ENCODE measurements at regions not wholly inside any gene's neighbourhood (a gene's known extent, or its start where the extent isn't known, plus 50 kb on each side); places are given as distances from the start of the nearest gene placed in this dataset.
"Not testable (repeated sequence)": the region's sequence is repeated elsewhere in the genome, so short reads cannot be mapped to it uniquely, and the experiment has no call there.

GRCh38 chr7:7005303-7005702 is 177.0 kb upstream of the C1GALT1 start:
- H3K9me3 ChIP-seq (ENCODE audit: control insufficient read depth in 2 of 2, low read length in 2 of 2): no peaks in the 10 kb centered on the region
- H3K4me3 ChIP-seq (ENCODE audit: low read length in 2 of 2): no peak overlapping the region
- no peak overlapping the region for H3K9ac ChIP-seq (ENCODE audit: low read depth in 1 of 2, low read length in 2 of 2)
- H3K27ac ChIP-seq (ENCODE audit: low read depth in 2 of 2, low read length in 2 of 2): no peak overlapping the region
- H3K27me3 ChIP-seq (ENCODE audit: control insufficient read depth in 2 of 2, insufficient read depth in 2 of 2, low read length in 2 of 2): no peaks in the 10 kb centered on the region
- H3K36me3 ChIP-seq (ENCODE audit: control insufficient read depth in 2 of 2, insufficient read depth in 2 of 2, low read length in 2 of 2): no peaks in the 10 kb centered on the region
- H3K4me1 ChIP-seq (ENCODE audit: control insufficient read depth in 2 of 2, insufficient read depth in 2 of 2, low read length in 2 of 2): no peaks in the 10 kb centered on the region

GRCh38 chr7:7005949-7006348 is 176.4 kb upstream of the C1GALT1 start:
- H3K4me1 ChIP-seq (ENCODE audit: control insufficient read depth in 2 of 2, insufficient read depth in 2 of 2, low read length in 2 of 2); H3K36me3 ChIP-seq (ENCODE audit: control insufficient read depth in 2 of 2, insufficient read depth in 2 of 2, low read length in 2 of 2); H3K4me3 ChIP-seq (ENCODE audit: low read length in 2 of 2); H3K9ac ChIP-seq (ENCODE audit: low read depth in 1 of 2, low read length in 2 of 2); H3K27ac ChIP-seq (ENCODE audit: low read depth in 2 of 2, low read length in 2 of 2); H3K9me3 ChIP-seq (ENCODE audit: control insufficient read depth in 2 of 2, low read length in 2 of 2); H3K27me3 ChIP-seq (ENCODE audit: control insufficient read depth in 2 of 2, insufficient read depth in 2 of 2, low read length in 2 of 2): not testable (repeated sequence)

- not testable (repeated sequence) for H3K27ac ChIP-seq (ENCODE audit: low read depth in 2 of 2, low read length in 2 of 2); H3K36me3 ChIP-seq (ENCODE audit: control insufficient read depth in 2 of 2, insufficient read depth in 2 of 2, low read length in 2 of 2); H3K27me3 ChIP-seq (ENCODE audit: control insufficient read depth in 2 of 2, insufficient read depth in 2 of 2, low read length in 2 of 2); H3K4me3 ChIP-seq (ENCODE audit: low read length in 2 of 2); H3K9ac ChIP-seq (ENCODE audit: low read depth in 1 of 2, low read length in 2 of 2); H3K9me3 ChIP-seq (ENCODE audit: control insufficient read depth in 2 of 2, low read length in 2 of 2); H3K4me1 ChIP-seq (ENCODE audit: control insufficient read depth in 2 of 2, insufficient read depth in 2 of 2, low read length in 2 of 2)
These were observed 171.1 kb upstream of the C1GALT1 start for GRCh38 chr7:7011241-7011640.

DNA sequence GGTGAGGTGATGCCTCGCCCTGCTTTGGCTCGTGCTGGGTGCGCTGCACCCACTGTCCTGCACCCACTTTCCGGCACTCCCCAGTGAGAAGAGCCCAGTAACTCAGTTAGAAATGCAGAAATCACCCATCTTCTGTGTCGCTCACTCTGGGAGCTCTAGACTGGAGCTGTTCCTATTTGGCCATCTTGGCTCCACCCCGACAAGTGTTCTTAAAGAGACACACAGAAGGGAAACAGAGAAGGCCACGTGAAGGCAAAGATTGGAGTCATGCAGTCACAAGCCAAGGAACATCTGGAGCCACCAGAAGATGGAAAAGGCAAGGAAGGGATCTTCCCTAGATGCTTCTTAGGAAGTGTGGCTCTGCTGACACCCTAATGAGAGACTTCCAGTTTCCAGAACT is 170.6 kb upstream of the C1GALT1 start:
- H3K36me3 ChIP-seq (ENCODE audit: control insufficient read depth in 2 of 2, insufficient read depth in 2 of 2, low read length in 2 of 2); H3K27me3 ChIP-seq (ENCODE audit: control insufficient read depth in 2 of 2, insufficient read depth in 2 of 2, low read length in 2 of 2): not testable (repeated sequence)

GRCh38 chr7:7014827-7015595 is 167.3 kb upstream of the C1GALT1 start:
- H3K36me3 ChIP-seq (ENCODE audit: control insufficient read depth in 2 of 2, insufficient read depth in 2 of 2, low read length in 2 of 2): peaks cover 4 to 8% of the 10 kb centered on the region in 2 donors
- no peak overlapping the region for H3K9ac ChIP-seq (ENCODE audit: low read depth in 1 of 2, low read length in 2 of 2)
- H3K27ac ChIP-seq (ENCODE audit: low read depth in 2 of 2, low read length in 2 of 2): no peak overlapping the region
- no peaks in the 10 kb centered on the region for H3K27me3 ChIP-seq (ENCODE audit: control insufficient read depth in 2 of 2, insufficient read depth in 2 of 2, low read length in 2 of 2)
- no peaks in the 10 kb centered on the region for H3K4me1 ChIP-seq (ENCODE audit: control insufficient read depth in 2 of 2, insufficient read depth in 2 of 2, low read length in 2 of 2)
- no peaks in the 10 kb centered on the region for H3K9me3 ChIP-seq (ENCODE audit: control insufficient read depth in 2 of 2, low read length in 2 of 2)
- no peak overlapping the region for H3K4me3 ChIP-seq (ENCODE audit: low read length in 2 of 2)

More for the DNA sequence above, 170.6 kb upstream of the C1GALT1 start:
- H3K27ac ChIP-seq (ENCODE audit: low read depth in 2 of 2, low read length in 2 of 2); H3K9ac ChIP-seq (ENCODE audit: low read depth in 1 of 2, low read length in 2 of 2); H3K4me1 ChIP-seq (ENCODE audit: control insufficient read depth in 2 of 2, insufficient read depth in 2 of 2, low read length in 2 of 2); H3K9me3 ChIP-seq (ENCODE audit: control insufficient read depth in 2 of 2, low read length in 2 of 2); H3K4me3 ChIP-seq (ENCODE audit: low read length in 2 of 2): not testable (repeated sequence)

GRCh38 chr7:7017707-7018280 is 164.6 kb upstream of the C1GALT1 start:
- Histone ChIP-seq H3K4me3 (ENCODE audit: low read length in 2 of 2) (no peak overlapping the region), H3K27me3 (ENCODE audit: control insufficient read depth in 2 of 2, insufficient read depth in 2 of 2, low read length in 2 of 2) (no peaks in the 10 kb centered on the region), H3K27ac (ENCODE audit: low read depth in 2 of 2, low read length in 2 of 2) (no peak overlapping the region), H3K9ac (ENCODE audit: low read depth in 1 of 2, low read length in 2 of 2) (no peak overlapping the region), H3K36me3 (ENCODE audit: control insufficient read depth in 2 of 2, insufficient read depth in 2 of 2, low read length in 2 of 2) (peaks cover 0 to under 1% of the 10 kb centered on the region in 2 donors), H3K9me3 (ENCODE audit: control insufficient read depth in 2 of 2, low read length in 2 of 2) (no peaks in the 10 kb centered on the region), H3K4me1 (ENCODE audit: control insufficient read depth in 2 of 2, insufficient read depth in 2 of 2, low read length in 2 of 2) (no peaks in the 10 kb centered on the region)

- no peaks in the 10 kb centered on the region for H3K36me3 ChIP-seq (ENCODE audit: control insufficient read depth in 2 of 2, insufficient read depth in 2 of 2, low read length in 2 of 2)
- no peak overlapping the region for H3K27ac ChIP-seq (ENCODE audit: low read depth in 2 of 2, low read length in 2 of 2)
- H3K27me3 ChIP-seq (ENCODE audit: control insufficient read depth in 2 of 2, insufficient read depth in 2 of 2, low read length in 2 of 2): no peaks in the 10 kb centered on the region
- no peaks in the 10 kb centered on the region for H3K4me1 ChIP-seq (ENCODE audit: control insufficient read depth in 2 of 2, insufficient read depth in 2 of 2, low read length in 2 of 2)
- no peak overlapping the region for H3K4me3 ChIP-seq (ENCODE audit: low read length in 2 of 2)
- no peaks in the 10 kb centered on the region for H3K9me3 ChIP-seq (ENCODE audit: control insufficient read depth in 2 of 2, low read length in 2 of 2)
- H3K9ac ChIP-seq (ENCODE audit: low read depth in 1 of 2, low read length in 2 of 2): no peak overlapping the region
These were observed 164.1 kb upstream of the C1GALT1 start for GRCh38 chr7:7018290-7018689.

DNA sequence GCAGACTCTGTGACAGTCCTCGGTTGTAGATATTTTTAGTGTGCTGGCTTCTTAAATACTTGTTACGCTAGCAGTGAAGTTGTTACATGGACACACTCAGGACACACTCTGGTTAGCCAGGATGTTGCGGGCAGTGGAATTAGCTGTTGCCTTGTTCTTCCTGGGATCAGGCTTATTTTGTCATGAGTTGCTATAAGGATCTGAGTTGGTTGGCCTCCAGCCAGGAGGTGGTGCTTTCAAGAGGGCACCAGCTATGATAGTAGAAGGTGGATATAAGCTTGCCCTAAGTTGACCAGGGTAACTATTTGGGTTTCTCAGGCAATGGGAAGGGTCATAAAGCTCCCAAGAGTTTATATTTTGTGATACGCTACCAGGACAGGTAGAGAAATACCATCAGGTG is 150.1 kb upstream of the C1GALT1 start:
- H3K4me3 ChIP-seq (ENCODE audit: low read length in 2 of 2): no peak overlapping the region
- no peaks in the 10 kb centered on the region for H3K9me3 ChIP-seq (ENCODE audit: control insufficient read depth in 2 of 2, low read length in 2 of 2)
- no peak overlapping the region for H3K9ac ChIP-seq (ENCODE audit: low read depth in 1 of 2, low read length in 2 of 2)
- H3K36me3 ChIP-seq (ENCODE audit: control insufficient read depth in 2 of 2, insufficient read depth in 2 of 2, low read length in 2 of 2): no peaks in the 10 kb centered on the region
- H3K4me1 ChIP-seq (ENCODE audit: control insufficient read depth in 2 of 2, insufficient read depth in 2 of 2, low read length in 2 of 2): no peaks in the 10 kb centered on the region
- no peak overlapping the region for H3K27ac ChIP-seq (ENCODE audit: low read depth in 2 of 2, low read length in 2 of 2)
- H3K27me3 ChIP-seq (ENCODE audit: control insufficient read depth in 2 of 2, insufficient read depth in 2 of 2, low read length in 2 of 2): no peaks in the 10 kb centered on the region

- no peaks in the 10 kb centered on the region for H3K9me3 ChIP-seq (ENCODE audit: control insufficient read depth in 2 of 2, low read length in 2 of 2)
These were observed 146.5 kb upstream of the C1GALT1 start for GRCh38 chr7:7035851-7036250.

GRCh38 chr7:7042286-7042893 is 140.0 kb upstream of the C1GALT1 start:
- H3K36me3 ChIP-seq (ENCODE audit: control insufficient read depth in 2 of 2, insufficient read depth in 2 of 2, low read length in 2 of 2); H3K4me1 ChIP-seq (ENCODE audit: control insufficient read depth in 2 of 2, insufficient read depth in 2 of 2, low read length in 2 of 2); H3K9ac ChIP-seq (ENCODE audit: low read depth in 1 of 2, low read length in 2 of 2); H3K4me3 ChIP-seq (ENCODE audit: low read length in 2 of 2); H3K9me3 ChIP-seq (ENCODE audit: control insufficient read depth in 2 of 2, low read length in 2 of 2); H3K27ac ChIP-seq (ENCODE audit: low read depth in 2 of 2, low read length in 2 of 2); H3K27me3 ChIP-seq (ENCODE audit: control insufficient read depth in 2 of 2, insufficient read depth in 2 of 2, low read length in 2 of 2): not testable (repeated sequence)

More at GRCh38 chr7:7035851-7036250, 146.5 kb upstream of the C1GALT1 start:
- Histone ChIP-seq H3K27me3 (ENCODE audit: control insufficient read depth in 2 of 2, insufficient read depth in 2 of 2, low read length in 2 of 2) (no peaks in the 10 kb centered on the region), H3K4me1 (ENCODE audit: control insufficient read depth in 2 of 2, insufficient read depth in 2 of 2, low read length in 2 of 2) (no peaks in the 10 kb centered on the region), H3K9ac (ENCODE audit: low read depth in 1 of 2, low read length in 2 of 2) (no peak overlapping the region), H3K27ac (ENCODE audit: low read depth in 2 of 2, low read length in 2 of 2) (no peak overlapping the region), H3K36me3 (ENCODE audit: control insufficient read depth in 2 of 2, insufficient read depth in 2 of 2, low read length in 2 of 2) (no peaks in the 10 kb centered on the region), H3K4me3 (ENCODE audit: low read length in 2 of 2) (no peak overlapping the region)

Measured in mucosa of rectum (tissue), 2 donors.